SK-N-MC (cell line): ENCODE measurements at regions not wholly inside any gene's neighbourhood (a gene's known extent, or its start where the extent isn't known, plus 50 kb on each side); places are given as distances from the start of the nearest gene placed in this dataset.

Experiments used
- DNase-seq: peaks from one replicate; pipeline ENCODE4 v3.0.0-alpha.2; 2011; ENCODE audit warnings: low read depth, low spot score
- H3K27ac ChIP-seq: fragments of 200-600 bp; sonication (generic); 2 replicates; pipeline ENCODE4 v1.5.1; 2016; ENCODE audit warnings: mixed run types
- H3K36me3 ChIP-seq: fragments of 200-600 bp; sonication (generic); 2 replicates; pipeline ENCODE4 v1.6.1; 2017; ENCODE audit warnings: antibody characterized with exemption, low read length, mixed read lengths; ENCODE audit not compliant: insufficient read depth
- H3K4me3 ChIP-seq: fragments of 200-600 bp; sonication (generic); 2 replicates; pipeline ENCODE4 v1.5.1; 2016
- H3K9ac ChIP-seq: fragments of 200-600 bp; sonication (generic); 2 replicates; pipeline ENCODE4 v1.8.0; 2017; ENCODE audit warnings: mixed run types, mixed read lengths; ENCODE audit not compliant: insufficient read length
- H3K9me3 ChIP-seq: fragments of 200-600 bp; sonication (generic); 2 replicates; pipeline ENCODE4 v1.6.1; 2017; ENCODE audit warnings: low read depth, mild to moderate bottlenecking, antibody characterized with exemption, low read length, moderate library complexity, mixed read lengths
- EZH2 ChIP-seq: fragments of 200-600 bp; sonication (generic); IDR thresholded peaks from one replicate; pipeline ENCODE4 v1.6.1; 2017; ENCODE audit warnings: antibody characterized with exemption
- FOXP2 ChIP-seq: optimal IDR thresholded peaks from 2 replicates; pipeline ENCODE3; 2011; ENCODE audit warnings: mild to moderate bottlenecking, moderate library complexity; ENCODE audit not compliant: insufficient read depth; ENCODE audit errors: extremely low read length, control extremely low read depth
- POLR2AphosphoS5 ChIP-seq: IDR thresholded peaks from 2 replicates; pipeline ENCODE4 v1.6.1; 2012; ENCODE audit warnings: mild to moderate bottlenecking, low read depth, low read length, borderline replicate concordance

DNA sequence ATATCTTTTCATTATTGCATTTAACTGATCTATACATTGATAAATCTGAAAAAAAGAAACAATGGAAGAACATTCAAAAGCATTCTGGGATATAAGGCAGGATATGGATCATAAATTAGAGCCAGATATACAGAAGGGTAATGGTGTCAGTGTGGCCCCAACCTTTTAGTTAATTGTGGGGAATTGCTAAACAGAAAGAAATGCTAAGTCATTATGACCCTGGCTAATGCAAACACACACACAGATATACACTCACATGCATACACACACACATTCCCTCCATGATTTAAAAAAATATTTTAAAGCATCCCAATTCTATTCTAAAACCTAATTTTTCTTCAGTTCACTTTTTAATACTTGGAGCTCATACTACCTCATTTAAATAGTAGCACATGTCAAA, 404.5 kb downstream of the BCAT1 start:
- no peak overlapping the region for H3K4me3 ChIP-seq

DNA sequence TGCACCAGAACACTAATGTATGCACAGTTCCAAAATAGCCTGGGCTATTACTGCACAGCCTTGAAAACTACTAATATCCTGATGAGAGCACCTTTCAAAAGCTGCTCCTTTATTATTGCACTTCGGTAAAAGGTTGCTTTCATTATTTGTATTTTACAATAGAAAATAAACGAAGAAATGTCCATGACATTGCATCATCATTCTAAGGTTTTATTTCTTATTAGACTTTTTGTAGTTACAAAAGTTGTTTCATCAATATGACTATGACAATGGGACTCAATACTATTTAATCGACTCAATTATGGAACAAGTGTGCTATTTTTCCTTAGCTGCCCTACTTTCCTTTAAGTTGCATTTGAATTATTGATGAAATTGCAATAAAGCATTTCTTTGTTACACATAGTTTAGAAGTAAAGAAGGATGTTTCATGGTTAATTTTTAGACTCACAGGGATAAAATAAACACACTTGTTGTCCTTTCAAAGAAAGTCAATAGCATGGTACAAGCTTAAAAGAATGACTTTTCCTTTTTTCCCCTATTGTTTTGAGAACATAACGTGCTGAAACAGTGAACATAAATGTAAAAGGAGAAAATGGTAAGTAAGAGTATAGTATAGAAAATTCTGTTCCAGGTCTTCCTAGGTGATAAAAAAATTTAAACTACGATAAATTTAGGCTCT, 407.6 kb downstream of the BCAT1 start:
- Histone ChIP-seq H3K9me3 (no peaks in the 10 kb centered on the region), H3K4me3 (no peak overlapping the region), H3K27ac (no peak overlapping the region), H3K36me3 (no peaks in the 10 kb centered on the region), H3K9ac (no peak overlapping the region)
- no peak for DNase-seq
- no peak for TF ChIP-seq POLR2AphosphoS5
- no peak for TF ChIP-seq EZH2
- TF ChIP-seq FOXP2: no peak

More for the DNA sequence above, 404.5 kb downstream of the BCAT1 start:
- H3K36me3 ChIP-seq: no peaks in the 10 kb centered on the region
- no peak for DNase-seq
- H3K9ac ChIP-seq: no peak overlapping the region
- TF ChIP-seq POLR2AphosphoS5 (no peak), EZH2 (no peak), FOXP2 (no peak)
- no peaks in the 10 kb centered on the region for H3K9me3 ChIP-seq
- no peak overlapping the region for H3K27ac ChIP-seq

DNA sequence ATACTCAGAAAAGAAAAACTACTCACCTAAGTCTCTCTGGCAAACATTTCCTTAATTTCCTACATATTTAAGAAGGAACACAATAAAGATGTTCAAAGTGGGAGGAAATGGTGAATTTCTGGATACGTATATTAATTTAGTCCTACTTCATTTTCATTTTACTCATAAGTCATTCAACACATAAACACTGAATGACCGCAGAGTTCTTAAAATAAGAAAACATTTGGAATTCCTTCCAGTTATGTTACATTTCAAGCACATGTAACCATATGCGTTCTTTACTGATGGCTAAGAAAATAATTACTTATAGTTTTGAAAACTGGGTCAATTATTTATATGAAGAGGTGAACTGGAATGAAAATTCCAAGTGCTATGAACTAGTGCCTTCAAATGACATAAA, 409.3 kb downstream of the BCAT1 start:
- no peak overlapping the region for H3K4me3 ChIP-seq
- H3K27ac ChIP-seq: no peak overlapping the region
- no peaks in the 10 kb centered on the region for H3K36me3 ChIP-seq
- DNase-seq: no peak
- H3K9ac ChIP-seq: no peak overlapping the region
- TF ChIP-seq FOXP2 (no peak), POLR2AphosphoS5 (no peak), EZH2 (no peak)
- no peaks in the 10 kb centered on the region for H3K9me3 ChIP-seq

DNA sequence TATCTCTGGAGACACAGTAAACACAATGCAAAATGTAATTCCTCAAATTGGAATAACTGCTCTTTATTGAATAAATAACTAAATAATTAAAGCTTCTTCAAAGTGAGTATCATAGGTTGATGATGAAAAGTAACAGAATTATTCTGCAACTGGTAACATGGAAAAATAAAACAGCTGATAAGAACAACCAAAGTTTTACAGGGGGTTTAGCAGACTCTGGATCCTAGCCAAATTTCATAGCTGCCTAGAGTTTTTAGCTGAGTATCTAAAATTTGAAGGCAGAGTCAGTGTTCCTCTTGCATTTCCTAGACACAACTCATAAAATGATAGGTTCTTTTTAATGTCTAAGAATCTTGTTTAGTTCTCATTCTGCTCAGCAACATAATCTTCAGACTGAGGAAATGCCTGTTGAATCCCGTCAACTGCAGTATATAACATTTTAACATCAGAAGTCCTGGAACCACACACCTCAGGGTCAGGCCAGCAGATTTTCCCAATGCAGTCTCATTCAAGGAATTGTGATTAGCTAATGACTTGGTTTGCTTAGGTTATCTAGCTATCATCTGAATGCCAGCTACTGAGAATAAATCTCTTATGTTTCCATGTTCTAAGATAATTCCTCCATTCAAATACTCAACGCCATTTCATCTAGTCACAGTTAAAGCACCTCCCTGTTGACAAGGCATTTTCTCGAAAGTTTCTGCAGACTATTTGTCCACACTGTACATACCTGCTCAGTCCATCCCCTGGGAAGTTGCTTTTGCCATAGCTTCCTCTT, 411.6 kb downstream of the BCAT1 start:
- Histone ChIP-seq H3K27ac (no peak overlapping the region), H3K9me3 (no peaks in the 10 kb centered on the region), H3K36me3 (no peaks in the 10 kb centered on the region), H3K4me3 (no peak overlapping the region), H3K9ac (no peak overlapping the region)
- no peak for TF ChIP-seq FOXP2
- TF ChIP-seq EZH2: no peak
- no peak for TF ChIP-seq POLR2AphosphoS5
- peak; percentile 22 for DNase-seq

DNA sequence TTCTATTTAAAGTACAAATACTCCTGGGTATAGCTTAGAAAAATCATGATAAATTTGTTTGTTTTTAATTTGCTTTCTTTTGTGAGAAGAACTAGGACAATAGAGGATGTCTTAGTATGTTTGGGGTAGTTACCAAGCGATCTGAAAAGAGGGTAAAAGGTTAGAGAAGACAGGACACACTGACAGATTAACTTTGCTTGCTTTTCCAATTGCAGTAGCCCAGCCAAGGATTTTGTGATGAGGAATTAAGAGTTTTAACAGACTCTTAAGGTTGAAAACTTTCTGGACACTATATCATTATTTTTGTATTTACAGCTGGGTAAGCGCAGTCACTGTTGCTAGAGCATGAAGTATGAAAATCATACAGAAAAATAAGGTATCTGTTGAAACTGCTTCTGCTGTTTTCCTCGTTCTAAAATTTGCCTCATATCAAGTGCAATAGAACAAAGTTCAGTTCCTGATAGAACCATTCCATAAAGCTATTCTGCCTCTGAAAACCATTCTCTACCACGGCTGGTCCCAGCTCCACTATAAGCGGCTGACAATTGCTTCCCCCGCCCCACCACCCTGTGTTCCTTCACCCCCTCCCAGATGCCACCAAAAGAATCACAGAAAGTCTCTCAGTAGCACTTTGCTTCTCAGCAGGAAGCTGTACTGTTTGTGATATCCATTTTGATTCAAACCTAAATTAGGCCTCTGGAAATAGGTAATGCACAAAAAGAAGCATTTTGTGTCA, 413.4 kb downstream of the BCAT1 start:
- no peak overlapping the region for H3K4me3 ChIP-seq
- H3K36me3 ChIP-seq: no peaks in the 10 kb centered on the region
- no peak overlapping the region for H3K9ac ChIP-seq
- TF ChIP-seq EZH2 (no peak), POLR2AphosphoS5 (no peak), FOXP2 (no peak)
- H3K27ac ChIP-seq: no peak overlapping the region
- no peak for DNase-seq
- no peaks in the 10 kb centered on the region for H3K9me3 ChIP-seq

DNA sequence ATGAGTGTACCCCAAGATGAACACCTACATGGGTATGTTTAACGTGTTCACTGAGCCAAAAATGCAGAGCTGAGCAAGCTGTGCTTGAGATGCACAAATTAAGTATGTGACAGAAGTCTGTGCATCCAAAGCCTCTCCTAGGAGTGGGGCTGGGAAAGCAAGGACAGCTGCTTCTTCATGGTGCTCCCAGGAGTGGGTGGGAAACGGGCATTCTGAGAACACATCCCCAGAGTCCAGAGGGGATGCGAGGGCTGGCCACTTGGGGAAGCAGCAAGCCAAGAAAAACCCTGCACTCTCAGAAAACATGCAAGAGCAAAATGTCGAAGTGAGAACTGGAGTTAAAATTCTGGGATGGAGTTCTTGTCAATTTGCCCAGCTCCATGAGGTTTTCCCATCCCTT, 414.3 kb downstream of the BCAT1 start:
- DNase-seq: no peak
- TF ChIP-seq FOXP2 (no peak), POLR2AphosphoS5 (no peak), EZH2 (no peak)

DNA sequence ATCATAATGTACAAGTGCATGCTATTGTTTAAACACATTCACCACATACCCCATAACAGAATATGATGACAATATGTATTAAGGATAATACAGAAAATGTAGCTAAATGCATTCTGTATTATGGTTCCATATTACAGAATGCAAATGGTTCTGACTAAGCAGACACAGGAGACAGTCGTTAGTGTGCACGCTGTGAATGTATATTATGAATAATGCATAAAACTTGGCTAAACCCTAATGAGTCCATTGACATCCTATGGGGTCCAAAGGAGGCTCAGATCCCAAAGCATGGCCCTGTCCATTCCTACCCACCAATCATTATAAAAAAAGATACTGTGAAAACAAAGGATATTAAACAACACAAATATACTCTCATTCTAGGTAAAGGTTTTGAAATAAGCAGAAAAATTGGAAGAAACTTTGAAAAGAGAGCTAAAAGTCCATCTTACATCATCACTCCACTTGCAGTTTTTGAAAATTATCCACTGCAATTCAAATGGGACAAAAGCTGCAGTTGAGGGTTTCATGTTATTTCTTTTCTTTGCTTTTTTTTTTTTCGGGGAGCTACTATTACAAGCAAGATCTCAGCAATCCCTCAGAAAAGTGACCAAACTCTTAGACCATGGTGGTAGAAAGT, 415.1 kb downstream of the BCAT1 start:
- no peaks in the 10 kb centered on the region for H3K9me3 ChIP-seq
- DNase-seq: no peak
- H3K27ac ChIP-seq: no peak overlapping the region
- no peak overlapping the region for H3K4me3 ChIP-seq
- H3K9ac ChIP-seq: no peak overlapping the region
- no peaks in the 10 kb centered on the region for H3K36me3 ChIP-seq
- TF ChIP-seq POLR2AphosphoS5 (no peak), EZH2 (no peak), FOXP2 (no peak)

More for the DNA sequence above, 414.3 kb downstream of the BCAT1 start:
- Histone ChIP-seq H3K27ac (no peak overlapping the region), H3K4me3 (no peak overlapping the region), H3K36me3 (no peaks in the 10 kb centered on the region), H3K9ac (no peak overlapping the region), H3K9me3 (no peaks in the 10 kb centered on the region)

DNA sequence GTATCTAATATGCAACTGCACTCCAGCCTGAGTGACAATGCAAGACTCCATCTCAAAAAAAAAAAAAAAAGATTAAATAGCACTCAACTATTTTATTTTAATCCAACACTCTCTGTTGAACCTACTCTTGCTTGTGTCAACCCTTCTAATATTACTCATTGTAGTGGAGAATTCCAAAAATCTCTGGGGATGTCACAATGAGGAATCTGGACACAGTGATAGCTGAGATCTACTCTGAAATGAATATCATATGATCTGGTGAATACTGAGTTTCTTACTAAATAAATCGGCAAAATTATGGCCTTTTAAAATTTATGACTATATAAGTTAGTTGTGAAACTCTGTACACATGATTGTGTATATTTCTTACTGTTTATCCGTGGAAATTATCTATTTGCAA, 418.2 kb downstream of the BCAT1 start:
- Histone ChIP-seq H3K36me3 (no peaks in the 10 kb centered on the region), H3K4me3 (no peak overlapping the region), H3K9ac (no peak overlapping the region), H3K27ac (no peak overlapping the region), H3K9me3 (no peaks in the 10 kb centered on the region)
- no peak for TF ChIP-seq POLR2AphosphoS5
- TF ChIP-seq FOXP2: no peak
- no peak for TF ChIP-seq EZH2
- DNase-seq: no peak
